ENCODE measurements at regions not wholly inside any gene's neighbourhood (a gene's known extent, or its start where the extent isn't known, plus 50 kb on each side); places are given as distances from the start of the nearest gene placed in this dataset.

DNA sequence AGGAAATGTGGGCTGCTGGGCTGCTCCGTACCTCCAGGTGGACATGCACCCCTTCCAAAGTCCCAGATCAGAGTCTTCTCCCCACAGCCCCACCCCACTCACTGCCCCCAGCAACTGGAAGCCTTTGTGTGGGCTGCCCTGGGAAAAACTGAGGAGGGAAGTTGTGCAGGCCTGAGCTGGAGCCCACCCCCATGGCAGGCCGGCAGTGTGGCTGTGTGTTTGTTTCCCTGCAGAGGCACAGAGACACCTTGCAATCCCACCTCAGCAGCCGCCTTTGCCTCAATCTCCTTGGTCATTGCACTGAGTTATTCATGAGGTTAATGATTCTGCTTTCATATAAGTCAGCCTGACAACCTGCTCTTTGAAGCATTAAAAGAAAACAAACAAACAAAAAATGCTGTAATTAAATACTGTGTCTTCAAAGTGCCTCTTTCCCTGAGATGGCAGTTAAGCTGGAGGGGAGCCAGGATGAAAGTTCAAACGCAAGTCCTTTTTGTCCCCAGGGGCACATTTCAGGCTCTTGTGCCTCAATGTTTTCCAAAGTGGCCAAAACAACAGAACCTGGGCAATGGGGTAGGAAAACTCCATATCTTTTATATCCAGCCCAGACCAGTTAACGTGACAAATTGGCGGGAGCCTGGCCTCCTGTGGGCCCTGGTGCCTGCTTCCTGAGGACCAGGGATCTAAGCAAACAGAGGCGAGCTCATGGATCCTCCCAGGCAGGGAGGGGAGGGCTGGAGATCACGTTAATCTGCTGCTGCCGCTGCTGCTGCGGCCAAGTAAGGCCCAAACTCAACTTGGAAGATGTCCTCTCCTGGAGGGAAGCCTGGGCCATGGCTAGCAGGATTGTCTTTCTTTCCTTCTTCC lies 51.9 kb upstream of the TSPAN11 start:
- H3K4me3 ChIP-seq = no peak overlapping the region
- no peak for DNase-seq

DNA sequence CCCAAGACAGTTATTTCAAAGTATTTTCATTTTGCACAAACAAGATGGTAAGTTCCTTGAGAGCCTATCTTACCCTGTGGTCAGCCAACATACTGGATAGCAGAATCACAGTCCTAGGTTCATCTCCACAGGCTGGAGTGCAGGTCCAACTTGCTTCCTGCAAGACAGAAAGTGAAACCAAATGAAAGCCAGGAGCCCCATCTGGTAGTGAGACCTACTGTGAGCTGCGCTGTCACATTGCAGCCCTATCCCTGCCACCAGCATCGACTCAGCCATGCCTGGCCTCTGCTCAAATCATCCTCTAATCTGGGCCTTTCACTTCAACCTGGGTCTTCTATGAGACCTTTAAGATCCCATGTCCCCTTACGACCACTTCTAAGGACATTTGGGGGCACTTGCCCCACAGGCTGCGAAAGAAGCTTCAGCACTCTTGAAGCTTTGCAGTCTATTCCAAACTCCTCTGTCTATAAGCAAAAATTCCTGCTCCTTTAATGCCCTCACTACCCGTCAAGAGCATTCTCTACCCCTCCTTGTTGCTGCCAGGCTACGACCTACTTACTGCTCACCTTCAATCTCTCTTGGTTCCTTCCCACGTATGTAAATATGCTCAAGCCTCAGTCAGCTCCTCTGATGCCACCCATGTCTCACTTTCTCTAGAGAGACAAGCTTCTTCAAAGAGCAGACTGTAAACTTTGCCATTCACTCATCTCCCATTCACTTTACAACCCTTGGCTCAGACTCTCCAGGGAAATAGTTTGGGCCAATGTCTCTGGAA lies 55.9 kb upstream of the TSPAN11 start:
- Histone ChIP-seq H3K9me3 (no peaks in the 10 kb centered on the region), H3K27ac (no peak overlapping the region), H3K27me3 (no peaks in the 10 kb centered on the region), H3K36me3 (no peaks in the 10 kb centered on the region), H3K4me1 (no peaks in the 10 kb centered on the region), H3K4me3 (no peak overlapping the region)
- in situ Hi-C loops (cut with MboI; ENCODE audit: low sequenced_read_pairs in 4 of 4) = loop anchor here in 1 of 4 donors (25.0 kb wide), 1 partner anchor 367 kb away; no protein-coding TSS in a partner anchor
- ATAC-seq (no peak), DNase-seq (no peak)
- intact Hi-C loops (cut with DNase I; ENCODE audit: low total_unique reads) = no loop called here
- no peak for TF ChIP-seq POLR2A (IDR thresholded peaks at IDR 0.05)
- TF ChIP-seq, protein P1, sequence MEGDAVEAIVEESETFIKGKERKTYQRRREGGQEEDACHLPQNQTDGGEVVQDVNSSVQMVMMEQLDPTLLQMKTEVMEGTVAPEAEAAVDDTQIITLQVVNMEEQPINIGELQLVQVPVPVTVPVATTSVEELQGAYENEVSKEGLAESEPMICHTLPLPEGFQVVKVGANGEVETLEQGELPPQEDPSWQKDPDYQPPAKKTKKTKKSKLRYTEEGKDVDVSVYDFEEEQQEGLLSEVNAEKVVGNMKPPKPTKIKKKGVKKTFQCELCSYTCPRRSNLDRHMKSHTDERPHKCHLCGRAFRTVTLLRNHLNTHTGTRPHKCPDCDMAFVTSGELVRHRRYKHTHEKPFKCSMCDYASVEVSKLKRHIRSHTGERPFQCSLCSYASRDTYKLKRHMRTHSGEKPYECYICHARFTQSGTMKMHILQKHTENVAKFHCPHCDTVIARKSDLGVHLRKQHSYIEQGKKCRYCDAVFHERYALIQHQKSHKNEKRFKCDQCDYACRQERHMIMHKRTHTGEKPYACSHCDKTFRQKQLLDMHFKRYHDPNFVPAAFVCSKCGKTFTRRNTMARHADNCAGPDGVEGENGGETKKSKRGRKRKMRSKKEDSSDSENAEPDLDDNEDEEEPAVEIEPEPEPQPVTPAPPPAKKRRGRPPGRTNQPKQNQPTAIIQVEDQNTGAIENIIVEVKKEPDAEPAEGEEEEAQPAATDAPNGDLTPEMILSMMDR (IDR thresholded peaks at IDR 0.05 in 4 of 5, conservative IDR thresholded peaks at IDR 0.05 in 1 of 5) = no peak

More for the DNA sequence above, 51.9 kb upstream of the TSPAN11 start:
- Histone ChIP-seq H3K9me3 (no peaks in the 10 kb centered on the region), H3K4me1 (no peaks in the 10 kb centered on the region), H3K27me3 (peaks cover 0 to 3% (median 0%) of the 10 kb centered on the region in 3 donors), H3K27ac (no peak overlapping the region), H3K36me3 (no peaks in the 10 kb centered on the region)
- in situ Hi-C loops (cut with MboI; ENCODE audit: low sequenced_read_pairs in 4 of 4) = loop anchor here in 1 of 4 donors (25.0 kb wide), 1 partner anchor 363 kb away; no protein-coding TSS in a partner anchor
- intact Hi-C loops (cut with DNase I; ENCODE audit: low total_unique reads) = no loop called here
- TF ChIP-seq, protein P1 (IDR thresholded peaks at IDR 0.05 in 4 of 5, conservative IDR thresholded peaks at IDR 0.05 in 1 of 5) = no peak
- TF ChIP-seq POLR2A (IDR thresholded peaks at IDR 0.05) = no peak
- no peak for ATAC-seq

DNA sequence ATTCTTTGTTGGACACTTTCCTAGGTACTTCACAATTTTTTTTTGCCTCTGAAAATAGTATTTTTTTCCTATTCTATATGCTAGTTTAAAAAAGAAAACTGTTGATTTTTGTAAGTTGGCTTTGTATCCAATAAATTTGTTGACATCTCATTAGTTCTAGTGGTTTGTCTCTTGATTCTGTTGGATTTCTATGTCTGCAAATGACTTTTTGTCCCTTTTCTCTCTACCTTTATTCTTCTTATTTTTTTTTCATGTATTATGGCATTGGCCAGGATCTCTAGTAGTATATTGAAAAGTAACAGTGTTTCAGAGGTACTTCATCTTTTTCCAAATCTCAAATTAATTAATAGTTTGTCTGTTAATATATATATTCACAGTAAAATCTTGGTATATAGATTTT lies 59.1 kb upstream of the TSPAN11 start:
- Histone ChIP-seq H3K27me3 (no peaks in the 10 kb centered on the region), H3K36me3 (no peaks in the 10 kb centered on the region)
- ATAC-seq = no peak

DNA sequence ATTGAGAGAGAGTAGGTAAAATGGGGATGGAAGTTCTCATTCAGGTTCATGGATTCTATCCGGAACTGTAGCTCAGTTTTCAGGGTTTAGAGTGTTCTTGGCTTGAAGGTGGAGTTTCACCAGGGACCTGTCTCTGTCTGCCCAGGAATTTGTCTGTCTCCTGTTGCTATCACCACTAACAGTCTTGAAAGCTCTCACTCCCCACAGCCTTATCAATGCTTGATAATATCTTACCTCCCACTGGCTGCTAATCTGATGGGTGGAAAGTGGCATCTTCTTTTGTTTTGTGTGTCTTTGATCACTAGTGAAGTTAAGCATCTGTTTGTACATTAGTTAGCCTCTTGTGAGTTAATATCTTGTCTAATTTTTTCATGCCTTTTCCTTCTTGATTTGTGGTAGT lies 60.3 kb upstream of the TSPAN11 start:
- TF ChIP-seq POLR2A (IDR thresholded peaks at IDR 0.05) = no peak
- TF ChIP-seq, protein P1 (IDR thresholded peaks at IDR 0.05 in 4 of 5, conservative IDR thresholded peaks at IDR 0.05 in 1 of 5) = no peak
- DNase-seq (no peak), ATAC-seq (no peak)
- Histone ChIP-seq H3K4me1 (no peaks in the 10 kb centered on the region), H3K27me3 (no peaks in the 10 kb centered on the region), H3K36me3 (no peaks in the 10 kb centered on the region), H3K27ac (no peak overlapping the region), H3K4me3 (no peak overlapping the region), H3K9me3 (no peaks in the 10 kb centered on the region)
- in situ Hi-C loops (cut with MboI; ENCODE audit: low sequenced_read_pairs in 4 of 4) = loop anchor here in 2 of 4 donors (10.0 to 25.0 kb wide), 2 partner anchors 371 to 399 kb away; no protein-coding TSS in a partner anchor
- intact Hi-C loops (cut with DNase I; ENCODE audit: low total_unique reads) = no loop called here

More for the DNA sequence above, 59.1 kb upstream of the TSPAN11 start:
- intact Hi-C loops (cut with DNase I; ENCODE audit: low total_unique reads) (no loop called here), in situ Hi-C loops (cut with MboI; ENCODE audit: low sequenced_read_pairs in 4 of 4) (loop anchor here in 2 of 4 donors (10.0 to 25.0 kb wide), 2 partner anchors 370 to 397 kb away; no protein-coding TSS in a partner anchor)
- TF ChIP-seq POLR2A (IDR thresholded peaks at IDR 0.05) = no peak
- TF ChIP-seq, protein P1 (IDR thresholded peaks at IDR 0.05 in 4 of 5, conservative IDR thresholded peaks at IDR 0.05 in 1 of 5) = no peak
- H3K4me1 ChIP-seq = no peaks in the 10 kb centered on the region
- no peak overlapping the region for H3K4me3 ChIP-seq
- no peak for DNase-seq
- H3K27ac ChIP-seq = no peak overlapping the region
- H3K9me3 ChIP-seq = no peaks in the 10 kb centered on the region
